Lower leg skin (tissue), 4 donors: ENCODE measurements at regions not wholly inside any gene's neighbourhood (a gene's known extent, or its start where the extent isn't known, plus 50 kb on each side); places are given as distances from the start of the nearest gene placed in this dataset.

Experiments
- DNase-seq, 2 donors: peaks; one replicate each; pipeline ENCODE4 v3.0.0-alpha.2; 2019; ENCODE audit warnings: low spot score in 2 of 2
- H3K4me3 ChIP-seq: fragments of 200-600 bp; sonication (generic); 2 replicates; pipeline ENCODE4 v1.5.1; 2017; ENCODE audit warnings: mild to moderate bottlenecking, low read depth; ENCODE audit not compliant: poor library complexity, severe bottlenecking
- CTCF ChIP-seq, 3 donors: fragments of 450-650 bp; IDR thresholded peaks; one replicate each; pipeline ENCODE4 v1.5.1; 2016; ENCODE audit warnings: antibody characterized with exemption in 3 of 3, mild to moderate bottlenecking in 3 of 3, moderate library complexity in 2 of 3
- POLR2A ChIP-seq, 2 donors: fragments of 450-650 bp; IDR thresholded peaks; one replicate each; pipeline ENCODE4 v1.6.1; 2016 to 2017; ENCODE audit warnings: antibody characterized with exemption in 2 of 2, mild to moderate bottlenecking in 1 of 2, moderate library complexity in 1 of 2
- WGBS, 2 donors: methylation state at CpG; one replicate each; pipeline ENCODE4 v1.1.5; 2018; 5-methylcytosine and 5-hydroxymethylcytosine counted together
- intact Hi-C: fragments of 100-400 bp; cut with DNase I; formaldehyde crosslinking; loops from one replicate; pipeline ENCODE4 v1.15.0; 2023; ENCODE audit warnings: low total_unique reads

DNA sequence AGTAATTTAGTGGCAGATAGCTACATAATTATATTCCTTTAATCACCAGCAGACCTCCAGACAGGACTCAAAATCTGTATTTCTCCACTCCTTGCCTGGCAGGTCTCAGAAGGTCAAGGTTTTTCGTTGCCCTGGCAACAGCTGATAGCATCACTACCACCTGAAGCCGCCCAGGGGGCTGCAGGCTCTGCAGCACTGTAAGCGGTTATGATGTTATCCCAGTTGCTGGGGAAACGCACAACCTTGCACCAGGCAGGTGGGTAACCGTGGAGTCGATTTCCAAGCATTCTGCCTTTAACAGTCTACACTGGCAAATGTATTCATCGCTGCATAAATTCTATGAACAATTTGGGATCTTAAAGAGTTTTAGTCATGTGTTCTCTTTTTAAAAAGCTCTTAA is 756.3 kb downstream of the NTRK3 start:
- no peak overlapping the region for H3K4me3 ChIP-seq
- TF ChIP-seq CTCF (IDR thresholded peaks at IDR 0.05) (no peak), POLR2A (IDR thresholded peaks at IDR 0.05) (no peak)
- 57 to 68% methylated on average over 7 of the region's 7 CpGs for WGBS, 2 donors
- intact Hi-C loops = no loop called here
- DNase-seq = no peak

GRCh38 chr15:87498560-87498959 is 758.0 kb downstream of the NTRK3 start:
- no peak overlapping the region for H3K4me3 ChIP-seq
- WGBS, 2 donors = 76 to 79% methylated on average over 5 of the region's 5 CpGs
- intact Hi-C loops = loop anchor here (5.0 kb wide), 1 partner anchor 736 kb away; no protein-coding TSS in a partner anchor
- no peak for DNase-seq
- no peak for TF ChIP-seq CTCF (IDR thresholded peaks at IDR 0.05)
- TF ChIP-seq POLR2A (IDR thresholded peaks at IDR 0.05) = no peak

DNA sequence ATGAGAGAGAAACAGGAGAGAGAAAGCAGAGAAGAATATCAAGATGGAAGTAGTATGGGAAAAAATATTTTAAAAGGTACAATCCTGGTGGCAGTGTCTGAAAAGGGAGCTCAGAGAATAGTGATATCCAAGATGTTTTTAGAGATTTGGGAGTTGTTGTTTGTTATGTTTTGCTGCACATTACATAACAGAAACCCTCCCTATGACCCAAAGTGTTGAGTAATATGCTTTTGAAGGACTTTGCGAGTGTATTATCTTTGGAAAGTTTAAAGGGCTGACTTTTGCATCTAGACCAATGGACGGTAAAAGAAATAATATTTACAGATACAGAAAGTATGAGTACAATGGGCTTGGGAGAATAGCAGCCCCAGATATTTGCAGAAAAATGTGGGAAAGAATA is 759.7 kb downstream of the NTRK3 start:
- H3K4me3 ChIP-seq = no peak overlapping the region
- TF ChIP-seq POLR2A (IDR thresholded peaks at IDR 0.05) (no peak), CTCF (IDR thresholded peaks at IDR 0.05) (no peak)
- DNase-seq = no peak
- 41 to 42% methylated on average over 2 of the region's 2 CpGs for WGBS, 2 donors
- intact Hi-C loops = loop anchor here (5.0 kb wide), 1 partner anchor 734 kb away; no protein-coding TSS in a partner anchor

GRCh38 chr15:87496109-87496508 is 760.4 kb downstream of the NTRK3 start:
- DNase-seq = no peak
- 69 to 75% methylated on average over 2 of the region's 2 CpGs for whole genome bisulfite sequencing, 2 donors
- no peak for TF ChIP-seq CTCF (IDR thresholded peaks at IDR 0.05)
- TF ChIP-seq POLR2A (IDR thresholded peaks at IDR 0.05) = no peak
- intact Hi-C loops = loop anchor here (5.0 kb wide), 1 partner anchor 734 kb away; no protein-coding TSS in a partner anchor
- no peak overlapping the region for H3K4me3 ChIP-seq

GRCh38 chr15:87493803-87494202 is 762.7 kb downstream of the NTRK3 start:
- TF ChIP-seq POLR2A (IDR thresholded peaks at IDR 0.05) = no peak
- no peak for TF ChIP-seq CTCF (IDR thresholded peaks at IDR 0.05)
- H3K4me3 ChIP-seq = no peak overlapping the region
- no peak for DNase-seq
- intact Hi-C loops = no loop called here

GRCh38 chr15:87492321-87492720 is 764.2 kb downstream of the NTRK3 start:
- 88 to 90% methylated on average over 1 of the region's 1 CpG for WGBS, 2 donors
- no peak for TF ChIP-seq CTCF (IDR thresholded peaks at IDR 0.05)
- TF ChIP-seq POLR2A (IDR thresholded peaks at IDR 0.05) = no peak
- no peak for DNase-seq
- H3K4me3 ChIP-seq = no peak overlapping the region
- intact Hi-C loops = no loop called here
